SK-N-SH (cell line): ENCODE measurements at regions not wholly inside any gene's neighbourhood (a gene's known extent, or its start where the extent isn't known, plus 50 kb on each side); places are given as distances from the start of the nearest gene placed in this dataset.

Experiments
- CHD2 ChIP-seq: fragments of 150-350 bp; IDR thresholded peaks from 2 replicates; pipeline ENCODE4 v1.6.1; 2018; ENCODE audit warnings: low read length; ENCODE audit not compliant: partially characterized antibody
- SIN3A ChIP-seq: IDR thresholded peaks from 2 replicates; pipeline ENCODE4 v1.6.1; 2012; ENCODE audit warnings: low read depth, mild to moderate bottlenecking, low read length, moderate library complexity, borderline replicate concordance
- TAF1 ChIP-seq: IDR thresholded peaks from 2 replicates; pipeline ENCODE4 v1.6.1; 2012; ENCODE audit warnings: low read depth, mild to moderate bottlenecking, low read length, moderate library complexity, borderline replicate concordance
- TF ChIP-seq, protein P1 (sequence below): fragments of 200-600 bp; sonication (generic); IDR thresholded peaks from 2 replicates; pipeline ENCODE4 v1.6.1; 2017; ENCODE audit warnings: antibody characterized with exemption, mild to moderate bottlenecking, moderate library complexity

DNA sequence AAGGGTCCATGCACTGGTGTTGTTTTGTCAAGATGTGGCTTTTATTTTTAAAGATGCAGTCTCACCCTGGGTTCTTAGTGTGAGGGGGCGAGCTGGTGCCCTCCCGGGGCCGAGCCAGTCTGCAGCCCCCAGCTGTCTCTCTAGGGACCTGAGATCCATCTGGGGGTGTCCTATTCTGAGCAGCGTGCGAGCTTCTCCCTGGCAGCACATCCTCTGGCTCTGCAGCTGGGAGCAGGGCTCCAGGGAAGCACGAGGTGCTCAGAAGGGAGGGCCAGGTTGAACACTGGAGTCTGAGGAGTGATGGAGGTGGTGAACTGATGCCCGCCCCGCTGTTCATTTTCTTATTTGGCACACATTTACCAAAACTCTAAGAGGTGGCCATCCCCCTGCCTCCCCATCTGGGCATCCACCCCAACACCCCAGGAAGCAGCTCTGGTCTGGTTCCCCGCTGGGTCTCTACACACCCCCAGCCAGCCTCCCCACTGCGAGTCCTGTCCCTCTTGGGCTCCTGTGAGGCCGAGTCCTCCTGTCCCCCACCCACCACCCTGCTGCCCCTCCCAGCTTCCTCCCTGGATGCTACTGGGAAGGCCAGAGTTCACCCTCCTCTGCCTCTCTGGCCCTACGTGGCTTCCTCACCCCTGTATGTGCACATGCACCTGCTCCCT lies 956.4 kb downstream of the BRD1 start:
- TF ChIP-seq, protein P1, sequence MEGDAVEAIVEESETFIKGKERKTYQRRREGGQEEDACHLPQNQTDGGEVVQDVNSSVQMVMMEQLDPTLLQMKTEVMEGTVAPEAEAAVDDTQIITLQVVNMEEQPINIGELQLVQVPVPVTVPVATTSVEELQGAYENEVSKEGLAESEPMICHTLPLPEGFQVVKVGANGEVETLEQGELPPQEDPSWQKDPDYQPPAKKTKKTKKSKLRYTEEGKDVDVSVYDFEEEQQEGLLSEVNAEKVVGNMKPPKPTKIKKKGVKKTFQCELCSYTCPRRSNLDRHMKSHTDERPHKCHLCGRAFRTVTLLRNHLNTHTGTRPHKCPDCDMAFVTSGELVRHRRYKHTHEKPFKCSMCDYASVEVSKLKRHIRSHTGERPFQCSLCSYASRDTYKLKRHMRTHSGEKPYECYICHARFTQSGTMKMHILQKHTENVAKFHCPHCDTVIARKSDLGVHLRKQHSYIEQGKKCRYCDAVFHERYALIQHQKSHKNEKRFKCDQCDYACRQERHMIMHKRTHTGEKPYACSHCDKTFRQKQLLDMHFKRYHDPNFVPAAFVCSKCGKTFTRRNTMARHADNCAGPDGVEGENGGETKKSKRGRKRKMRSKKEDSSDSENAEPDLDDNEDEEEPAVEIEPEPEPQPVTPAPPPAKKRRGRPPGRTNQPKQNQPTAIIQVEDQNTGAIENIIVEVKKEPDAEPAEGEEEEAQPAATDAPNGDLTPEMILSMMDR: no peak
- TF ChIP-seq SIN3A (no peak), CHD2 (no peak), TAF1 (no peak)
